Fibroblast of skin of left biceps (primary cell): ENCODE measurements at regions not wholly inside any gene's neighbourhood (a gene's known extent, or its start where the extent isn't known, plus 50 kb on each side); places are given as distances from the start of the nearest gene placed in this dataset.

Experiments used
- DNase-seq, 2 experiments: peaks; one replicate each; pipeline ENCODE4 v3.0.0-alpha.2; 2013; ENCODE audit warnings: low read depth in 2 of 2

DNA sequence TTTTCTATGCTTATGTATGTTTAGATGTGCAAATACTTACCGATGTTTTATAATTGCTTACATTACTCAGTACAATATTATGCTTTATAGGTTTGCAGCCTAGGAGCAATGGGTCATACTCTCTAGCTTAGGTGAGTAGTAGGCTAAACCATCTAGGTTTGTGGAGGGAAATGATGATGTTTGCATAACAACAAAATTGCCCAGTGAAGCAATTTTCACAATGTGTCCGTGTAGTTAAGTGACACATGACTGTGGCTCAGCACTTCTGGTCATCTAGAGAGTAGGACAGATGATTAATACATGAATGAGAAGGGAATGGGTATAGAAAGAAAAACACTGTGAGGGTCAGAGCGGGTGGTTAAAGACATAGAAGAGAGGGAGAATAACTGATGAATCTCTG is 2116.2 kb upstream of the PIK3C3 start:
- no peak for DNase-seq

DNA sequence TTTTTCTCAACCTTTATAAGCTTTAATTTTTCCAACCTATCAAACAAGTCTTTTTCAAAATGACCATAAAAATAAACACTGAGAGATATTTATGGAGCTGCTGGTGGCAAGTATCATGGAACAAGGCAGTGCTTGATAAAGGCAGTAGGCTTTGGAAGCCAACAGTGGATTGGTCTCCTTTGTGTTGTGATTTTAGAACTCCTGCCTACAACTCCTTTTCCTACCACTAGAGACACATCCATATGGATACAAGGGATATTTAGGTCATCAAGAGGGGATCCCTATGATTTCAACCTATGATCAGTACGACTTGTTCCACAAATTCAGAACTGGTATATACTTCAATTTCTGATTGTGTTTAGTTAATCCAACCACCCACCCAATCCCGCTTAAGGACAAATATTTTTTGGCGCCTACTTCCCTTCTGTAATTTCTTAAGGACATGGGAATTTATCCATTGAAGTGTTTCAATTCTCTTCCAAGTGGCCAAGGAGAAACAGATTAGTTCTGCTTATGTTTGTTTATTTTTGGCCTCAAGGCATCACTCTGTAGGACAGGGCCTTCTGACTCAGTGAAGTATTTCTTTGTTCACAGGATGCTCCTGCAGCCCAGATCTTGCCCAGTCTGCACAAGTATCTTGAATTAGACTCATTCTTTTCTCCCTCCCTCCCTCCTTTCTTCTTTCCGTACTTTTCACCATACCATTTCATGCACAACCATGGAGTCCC is 2119.6 kb upstream of the PIK3C3 start:
- DNase-seq: no peak

DNA sequence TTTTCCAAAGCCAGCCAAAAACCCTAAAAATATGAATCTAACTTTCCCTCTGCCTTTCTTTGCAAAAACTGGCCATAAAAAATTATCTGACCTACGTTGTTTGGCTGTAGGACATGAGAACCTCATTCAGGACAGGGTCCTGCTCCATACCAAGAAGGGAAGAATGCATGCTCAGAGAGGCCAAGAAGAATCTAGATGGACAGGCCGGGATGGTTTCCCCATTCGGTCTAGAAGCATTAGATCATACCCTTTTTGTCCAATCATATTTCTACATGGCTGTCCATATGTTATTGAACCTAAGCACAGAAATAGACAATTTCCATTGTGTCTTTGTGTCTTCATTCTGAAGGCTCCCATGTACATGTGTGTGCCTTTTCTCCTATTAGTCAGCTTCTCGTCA is 2120.4 kb upstream of the PIK3C3 start:
- no peak for DNase-seq

DNA sequence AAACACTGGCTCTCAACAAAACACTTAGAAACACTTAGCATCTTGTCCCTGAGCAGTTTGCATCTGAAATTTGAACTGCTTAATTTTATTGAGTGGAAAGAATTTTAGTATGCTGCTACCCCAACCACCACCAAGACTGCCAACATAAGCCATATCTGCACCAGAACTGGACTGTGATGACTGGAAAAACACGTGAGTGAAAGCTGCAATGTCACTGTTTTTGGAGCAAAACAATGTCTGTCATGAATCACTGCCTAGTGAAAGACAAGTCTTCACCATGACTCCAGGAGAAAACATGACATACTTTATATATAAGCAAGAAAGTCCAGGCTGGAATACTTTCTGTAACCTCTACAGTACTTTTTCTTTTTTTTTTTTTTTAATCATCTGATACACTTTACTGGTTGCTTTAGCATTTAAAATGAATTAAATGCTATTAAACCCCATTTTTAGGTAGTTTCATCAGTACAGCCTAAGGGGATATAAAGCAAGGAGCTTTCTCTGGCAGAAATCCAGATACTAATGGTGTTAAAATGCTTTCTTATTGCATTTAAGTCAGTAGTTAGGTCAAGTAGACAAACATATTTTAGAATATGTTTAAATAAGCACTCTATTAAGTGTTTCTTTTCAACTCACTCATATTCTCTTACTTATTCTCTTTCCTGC is 2129.4 kb upstream of the PIK3C3 start:
- DNase-seq: no peak

DNA sequence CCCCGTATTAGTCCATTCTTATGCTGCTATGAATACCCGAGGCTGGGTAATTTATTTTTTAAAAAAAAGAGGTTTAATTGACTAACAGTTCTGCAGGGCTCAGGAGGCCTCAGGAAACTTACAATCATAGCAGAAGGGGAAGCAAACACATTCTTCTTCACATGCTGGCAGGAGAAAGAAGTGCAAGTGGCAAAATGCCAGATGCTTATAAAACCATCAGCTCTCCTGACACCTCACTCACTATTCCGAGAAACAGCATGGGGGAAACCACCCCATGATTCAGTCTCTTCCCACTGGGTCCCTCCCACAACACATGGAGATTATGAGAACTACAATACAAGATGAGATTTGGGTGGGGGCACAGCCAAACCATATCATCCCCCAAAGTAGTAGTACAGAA is 2148.5 kb upstream of the PIK3C3 start:
- no peak for DNase-seq

DNA sequence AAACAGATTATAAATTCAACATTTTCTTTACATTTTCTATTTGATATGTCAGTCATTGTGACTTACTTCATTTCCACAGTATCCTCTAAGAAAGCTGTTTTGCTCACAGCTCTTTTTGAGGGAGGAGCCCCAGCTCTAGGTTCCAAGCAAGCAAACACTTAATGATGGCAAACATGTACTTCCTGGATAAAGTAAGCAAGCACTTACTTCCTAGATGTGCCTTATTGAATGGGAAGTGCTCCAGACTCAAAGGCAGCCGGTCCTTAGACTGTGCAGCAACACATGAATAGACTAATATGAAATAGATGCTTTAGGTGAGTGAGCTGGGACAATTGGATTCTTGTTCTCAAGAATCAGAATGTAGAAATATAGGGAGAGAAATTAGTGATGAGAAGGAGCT is 2149.8 kb upstream of the PIK3C3 start:
- DNase-seq: no peak

DNA sequence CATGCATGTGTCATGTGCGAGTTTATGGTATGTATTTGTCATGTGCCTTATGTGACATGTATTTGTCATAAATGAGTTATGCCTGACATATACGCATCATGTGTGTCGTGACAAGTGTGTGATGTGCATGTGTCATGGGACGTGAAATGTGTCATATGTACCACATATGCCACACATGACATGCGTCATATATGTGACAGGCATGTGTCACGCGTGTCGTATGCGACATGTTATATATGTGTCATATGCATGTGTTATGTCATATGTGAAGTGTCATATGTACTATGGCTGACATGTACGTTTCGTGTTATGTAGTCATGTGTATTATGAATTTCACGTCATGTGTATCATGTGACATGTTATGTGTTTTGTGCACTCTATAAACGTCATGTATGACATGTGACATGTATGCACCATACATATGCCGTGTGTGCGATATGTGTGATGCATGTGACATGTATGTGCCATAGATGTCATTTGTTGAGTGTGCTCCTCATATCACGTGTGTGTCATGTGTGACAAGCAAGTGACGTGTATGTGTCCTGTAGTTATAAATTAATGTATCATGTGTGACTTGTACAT is 2152.3 kb upstream of the PIK3C3 start:
- DNase-seq: no peak

DNA sequence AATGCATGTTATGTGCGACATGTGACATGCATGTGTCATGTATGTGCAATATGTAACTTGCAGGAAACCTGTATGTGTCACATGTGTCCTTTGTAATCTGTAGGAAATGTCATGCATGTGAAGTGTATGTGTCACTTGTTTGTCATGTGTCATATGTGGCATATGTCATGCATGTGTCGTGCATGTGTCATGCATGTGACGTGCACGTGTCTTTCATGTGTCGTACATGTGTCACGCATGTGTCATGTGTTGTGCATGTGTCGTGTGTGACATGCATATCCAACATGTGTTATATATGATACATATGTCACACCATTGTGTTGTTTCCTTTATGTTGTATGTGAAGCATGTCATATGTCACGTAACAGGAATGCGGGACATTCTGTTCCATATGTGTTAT is 2153.2 kb upstream of the PIK3C3 start:
- DNase-seq: no peak

DNA sequence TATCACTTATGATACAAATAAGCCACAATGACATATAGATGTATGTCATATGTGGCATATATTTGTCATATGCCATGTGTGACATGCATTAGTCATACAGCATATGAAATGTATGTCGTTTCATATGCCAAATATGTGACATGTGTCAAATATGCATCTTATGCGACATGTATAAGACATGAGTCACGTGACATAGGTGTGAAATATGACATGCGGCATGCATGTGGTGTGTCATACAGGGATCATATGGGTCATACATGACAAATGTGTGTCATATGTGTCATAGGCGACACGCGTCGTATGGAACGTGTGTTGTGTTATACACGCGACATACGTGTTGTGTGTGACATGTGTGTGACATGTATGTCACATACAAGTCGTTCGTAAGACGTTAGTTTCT is 2154.0 kb upstream of the PIK3C3 start:
- DNase-seq: no peak

DNA sequence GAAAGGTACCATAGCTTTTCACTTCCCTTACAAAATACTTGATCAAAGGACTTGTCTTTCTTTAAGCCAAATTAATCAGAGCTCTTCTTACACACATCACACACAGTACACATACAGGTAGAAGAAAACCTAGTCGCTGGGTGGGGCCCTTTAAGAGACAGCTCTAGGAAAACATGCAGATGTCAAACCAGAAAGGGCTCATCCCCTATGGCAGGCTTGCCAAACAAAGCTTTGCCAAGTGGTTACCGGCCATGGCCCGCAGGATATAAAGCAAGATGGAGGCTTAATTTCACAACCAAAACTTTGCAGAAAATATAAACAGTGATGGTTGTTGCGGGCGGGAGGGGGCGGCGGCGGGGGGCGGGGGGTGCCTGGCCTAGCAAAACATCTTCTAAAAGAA is 2156.0 kb upstream of the PIK3C3 start:
- no peak for DNase-seq

DNA sequence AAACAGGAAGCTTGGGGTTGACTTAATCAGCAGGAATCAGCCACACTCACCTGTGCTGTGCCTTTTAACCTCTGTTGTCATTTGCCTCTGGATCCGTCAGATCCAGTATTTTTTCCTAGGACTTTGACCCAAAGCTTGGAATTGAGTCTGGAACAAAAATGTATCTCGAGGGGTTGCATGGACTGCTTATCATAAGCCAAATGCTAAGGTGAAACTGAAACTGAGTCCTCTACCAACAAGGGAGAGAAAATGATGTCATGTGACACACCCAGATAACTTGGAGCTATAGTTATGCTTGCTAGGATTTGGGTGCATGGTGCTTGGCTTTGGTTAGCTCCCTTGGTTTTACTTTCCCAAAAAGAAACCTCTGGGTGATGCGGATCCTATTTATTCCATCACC is 2158.6 kb upstream of the PIK3C3 start:
- no peak for DNase-seq

DNA sequence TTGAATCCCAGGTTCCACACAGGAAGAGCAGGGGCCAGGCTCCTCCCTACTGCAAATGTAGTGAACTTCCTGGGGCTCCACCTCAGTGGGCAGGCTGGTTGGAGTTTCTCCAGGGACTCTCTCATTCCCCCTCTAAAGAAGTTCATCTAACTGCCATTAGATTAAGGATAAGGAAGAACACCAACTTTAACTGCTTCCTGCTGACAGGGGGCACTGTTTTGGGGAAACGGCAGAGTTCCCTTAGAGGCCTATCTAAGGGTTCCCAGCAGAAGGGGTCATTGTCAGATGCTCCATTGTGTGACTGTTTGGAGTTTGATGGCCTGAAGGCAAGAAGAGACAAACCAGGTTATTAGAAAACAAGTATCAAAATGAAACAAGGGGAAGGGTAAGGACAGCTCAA is 2159.7 kb upstream of the PIK3C3 start:
- DNase-seq: no peak

DNA sequence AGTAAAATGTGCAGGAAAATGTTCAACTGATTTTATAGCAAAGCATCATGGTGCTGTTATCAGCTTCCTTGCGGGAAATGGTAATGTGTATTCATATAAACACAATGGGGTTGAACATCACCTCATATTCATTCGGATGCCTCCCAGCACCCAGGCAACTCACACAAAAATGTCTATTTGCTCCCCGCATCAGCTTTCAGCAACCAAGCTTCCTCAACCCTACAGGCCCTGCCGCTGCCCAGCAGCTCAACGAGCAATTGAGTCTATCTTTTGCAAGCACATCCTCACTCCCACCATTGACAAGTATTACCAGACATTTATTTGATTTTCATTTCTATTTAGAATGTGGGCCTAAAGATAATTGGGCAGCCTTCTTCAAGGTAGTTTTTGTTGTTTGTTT is 2161.4 kb upstream of the PIK3C3 start:
- no peak for DNase-seq

DNA sequence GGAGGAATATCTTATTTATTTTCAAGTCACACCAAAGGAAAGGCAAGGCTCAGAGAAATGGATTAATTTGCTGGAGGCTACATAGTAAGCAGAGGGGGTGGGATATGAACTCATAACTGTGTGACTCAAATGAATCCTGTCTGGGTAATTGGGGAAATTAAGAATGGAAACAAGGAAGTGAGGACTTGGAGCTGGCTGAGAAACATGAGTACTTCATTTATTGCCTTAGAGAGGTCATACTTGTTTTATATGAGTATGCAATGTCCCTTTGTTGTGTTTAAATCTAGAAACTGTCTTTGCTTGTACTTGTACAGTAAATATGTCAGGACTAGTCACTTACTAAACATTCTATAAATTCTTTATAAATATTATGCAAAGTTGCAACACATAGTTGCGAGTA is 2166.7 kb upstream of the PIK3C3 start:
- DNase-seq: no peak

DNA sequence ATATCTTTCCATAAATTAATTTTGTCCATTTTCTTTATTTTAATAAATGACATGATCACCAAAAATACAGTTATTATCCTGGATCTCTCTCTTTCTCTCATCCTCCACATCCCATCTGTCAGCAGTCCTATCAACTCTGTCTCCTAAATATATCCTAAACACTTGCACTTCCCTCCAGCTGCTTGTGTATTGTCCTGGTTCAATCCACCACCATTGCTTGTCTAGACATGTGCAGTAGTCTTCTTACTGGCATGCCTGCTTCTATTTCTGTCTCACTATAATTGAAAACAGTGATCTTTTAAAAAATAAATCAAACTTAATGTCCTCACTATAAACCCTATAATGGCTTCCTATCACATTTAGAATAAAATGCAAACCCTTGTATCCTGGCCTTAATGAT is 2168.6 kb upstream of the PIK3C3 start:
- DNase-seq: no peak

DNA sequence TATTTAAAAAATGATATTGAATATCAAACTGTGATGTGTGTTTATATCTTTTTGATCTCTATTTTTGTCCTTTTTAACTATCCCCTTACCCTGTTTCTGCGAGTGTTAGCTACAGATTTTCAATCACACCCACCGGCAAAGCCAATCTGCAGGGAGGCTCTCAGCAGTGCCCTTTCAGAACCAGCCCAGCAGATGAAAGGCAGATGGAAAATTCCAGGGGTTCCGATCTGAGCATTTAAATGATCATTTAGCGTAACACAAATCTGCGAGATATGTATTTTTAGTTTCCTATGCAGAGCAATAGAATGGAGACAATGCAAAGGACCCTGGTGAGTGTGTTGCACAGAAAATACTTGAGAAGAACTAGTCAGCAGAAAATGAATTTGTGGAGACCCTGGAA is 2170.5 kb upstream of the PIK3C3 start:
- no peak for DNase-seq

DNA sequence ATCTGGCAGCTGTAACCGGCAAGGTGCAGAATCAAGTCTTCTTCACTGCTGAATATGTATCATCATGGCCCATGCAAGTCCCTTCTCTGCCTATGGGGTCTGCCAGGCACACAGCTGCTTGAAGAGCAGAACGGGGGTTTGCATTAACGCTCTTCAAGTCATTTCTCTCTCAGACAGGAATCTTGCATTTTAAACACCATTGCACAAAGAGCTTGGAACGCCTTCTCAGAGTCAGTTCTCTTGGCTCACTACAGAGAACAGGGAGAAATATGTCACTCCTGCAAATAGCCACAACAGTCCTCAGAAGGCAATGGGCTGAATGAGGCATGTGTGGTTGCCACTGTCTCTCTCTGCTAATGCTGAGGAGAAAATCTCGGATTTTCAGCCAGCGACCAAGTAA is 2173.5 kb upstream of the PIK3C3 start:
- DNase-seq: no peak

DNA sequence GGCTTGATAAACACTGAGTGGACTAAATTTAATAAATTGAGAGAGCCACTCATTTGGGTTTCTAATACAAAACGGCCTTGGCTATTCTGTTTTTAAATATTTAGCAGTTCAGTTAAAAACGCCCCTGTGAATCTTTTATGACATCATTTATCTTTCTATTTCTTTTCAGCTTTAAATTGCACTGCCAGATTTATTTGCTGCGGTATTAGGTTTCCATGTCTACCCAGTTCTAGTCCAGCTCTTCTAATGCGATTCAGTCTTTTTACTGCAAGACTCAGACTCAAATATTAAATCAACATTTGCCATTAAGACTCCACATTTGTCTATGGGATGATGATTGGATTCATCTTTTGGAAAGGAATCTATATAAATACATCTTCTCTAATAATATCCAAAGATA is 2174.3 kb upstream of the PIK3C3 start:
- DNase-seq: no peak

DNA sequence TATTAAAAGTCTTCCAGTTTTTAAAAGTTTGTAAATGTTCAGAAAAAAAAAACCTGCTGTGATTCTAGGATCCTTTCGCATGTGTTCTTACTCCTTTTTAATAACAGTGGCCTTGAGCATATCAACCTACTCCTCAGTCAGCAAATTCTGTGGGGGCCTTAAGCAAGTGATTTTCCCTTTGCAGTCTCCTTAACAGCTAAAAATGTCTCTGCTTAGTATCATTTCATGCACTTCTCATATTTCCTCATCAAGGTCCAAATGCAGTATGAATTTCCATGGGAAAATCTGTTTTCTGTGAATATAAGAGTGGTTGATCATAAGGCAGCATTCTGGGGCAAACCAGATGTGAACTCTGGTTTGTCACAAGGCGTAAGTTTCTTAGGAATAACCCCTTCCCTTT is 2175.1 kb upstream of the PIK3C3 start:
- no peak for DNase-seq

DNA sequence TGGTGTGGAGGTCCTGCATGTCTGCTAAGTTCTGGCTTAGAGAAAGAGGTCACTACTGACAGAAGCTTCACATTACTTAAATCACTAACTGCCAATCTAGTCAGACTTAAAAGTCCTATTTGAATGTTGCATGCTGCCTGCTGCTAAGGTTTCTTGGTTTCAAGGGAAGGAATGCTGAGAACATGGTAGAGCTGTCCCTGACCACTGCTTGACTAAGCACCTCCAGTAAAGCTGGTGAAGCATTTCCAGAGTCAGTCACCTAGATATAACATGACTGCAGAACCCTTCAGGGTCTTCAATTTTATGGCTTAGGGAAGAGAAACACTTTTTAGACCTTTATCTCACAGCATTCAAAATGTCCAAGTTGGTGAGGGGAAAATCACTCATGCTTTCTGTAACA is 2178.3 kb upstream of the PIK3C3 start:
- DNase-seq: no peak

DNA sequence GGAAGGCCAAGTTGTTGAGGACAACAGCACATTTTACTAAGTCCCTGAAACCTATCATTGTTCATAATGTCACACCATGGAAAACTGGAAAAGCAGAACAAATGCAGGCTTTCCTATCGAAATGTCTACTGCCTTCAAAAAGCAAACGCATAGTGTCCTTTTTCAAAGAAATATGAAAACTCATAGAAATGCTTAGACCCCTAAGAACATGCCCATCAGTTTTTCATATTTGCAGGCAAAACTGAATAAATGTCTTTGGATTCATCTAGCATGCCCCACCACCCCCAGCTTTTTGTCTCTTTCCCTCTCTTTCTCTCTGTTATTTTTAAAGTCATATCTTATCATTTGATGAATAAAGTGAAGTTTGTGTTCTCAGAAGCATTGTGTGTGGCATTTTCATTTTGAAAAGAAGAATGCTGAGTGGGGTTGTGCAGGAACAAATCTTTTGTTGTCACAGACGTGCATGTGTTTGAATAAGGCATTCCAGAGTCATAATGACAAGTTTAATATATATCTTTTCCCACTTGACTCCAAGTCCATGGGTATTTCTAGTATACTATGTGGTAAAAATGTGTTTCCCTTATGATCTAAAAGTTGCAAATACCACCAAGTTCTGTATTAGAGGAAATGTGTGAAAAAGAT is 2180.0 kb upstream of the PIK3C3 start:
- no peak for DNase-seq

DNA sequence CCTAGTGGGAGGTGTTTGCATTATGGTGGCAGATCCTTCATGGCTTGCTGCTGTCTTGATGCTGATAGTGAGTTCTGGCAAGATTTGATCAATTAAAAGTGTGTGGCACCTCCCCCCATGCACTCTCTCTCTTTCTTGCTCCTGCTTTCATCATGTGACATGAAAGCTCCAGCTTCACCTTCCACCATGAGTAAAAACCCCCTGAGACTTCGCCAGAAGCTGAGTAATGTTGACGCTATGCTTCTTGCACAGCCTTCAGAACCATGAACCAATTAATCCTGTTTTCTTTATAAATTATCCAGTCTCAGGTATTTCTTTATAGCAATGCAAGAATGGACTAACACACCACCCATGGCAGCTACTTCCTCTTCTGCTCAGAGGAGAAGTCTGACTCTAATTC is 2181.4 kb upstream of the PIK3C3 start:
- DNase-seq: no peak
